Fibroblast of skin of left quadriceps (primary cell): ENCODE measurements at regions not wholly inside any gene's neighbourhood (a gene's known extent, or its start where the extent isn't known, plus 50 kb on each side); places are given as distances from the start of the nearest gene placed in this dataset.
"Not testable (repeated sequence)": the region's sequence is repeated elsewhere in the genome, so short reads cannot be mapped to it uniquely, and the experiment has no call there.

ENCODE experiments used
- DNase-seq, 2 experiments: peaks; one replicate each; pipeline ENCODE4 v3.0.0-alpha.2; 2013; ENCODE audit warnings: low read depth in 2 of 2

DNA sequence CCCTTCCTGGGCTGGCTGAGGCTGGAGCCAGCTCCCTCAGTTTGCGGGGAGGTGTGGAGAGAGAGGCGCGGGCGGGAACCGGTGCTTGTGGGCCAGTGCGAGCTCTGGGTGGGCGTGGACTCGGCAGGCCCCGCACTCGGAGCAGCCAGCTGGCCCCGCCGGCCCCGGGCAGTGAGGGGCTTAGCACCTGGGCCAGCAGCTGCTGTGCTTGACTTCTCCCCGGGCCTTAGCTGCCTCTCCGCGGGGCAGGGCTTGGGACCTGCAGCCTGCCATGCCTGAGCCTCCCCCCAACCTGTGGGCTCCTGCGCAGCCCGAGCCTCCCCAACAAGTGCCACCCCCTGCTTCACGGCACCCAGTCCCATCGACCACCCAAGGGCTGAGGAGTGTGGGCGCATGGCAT, 81.6 kb upstream of the CCNG1 start:
- DNase-seq: not testable (repeated sequence)

DNA sequence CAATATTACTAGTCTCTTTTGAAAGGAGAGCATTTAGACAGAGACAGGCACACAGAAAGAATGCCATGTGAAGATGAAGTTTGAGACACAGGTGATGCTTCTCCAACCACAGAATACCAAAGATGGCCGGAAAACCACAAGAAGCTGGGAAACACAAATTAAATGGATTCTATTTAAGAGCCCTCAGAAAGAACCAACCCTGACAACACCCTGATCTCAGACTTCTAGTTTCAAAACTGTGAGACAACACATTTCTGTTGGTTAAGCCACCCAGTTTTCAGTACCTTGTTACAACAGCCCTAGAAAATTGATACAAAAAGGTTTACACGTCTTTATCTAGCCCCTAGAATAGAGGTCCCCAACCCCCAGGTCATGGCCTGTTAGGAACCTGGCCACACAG, 79.8 kb upstream of the CCNG1 start:
- DNase-seq: no peak

DNA sequence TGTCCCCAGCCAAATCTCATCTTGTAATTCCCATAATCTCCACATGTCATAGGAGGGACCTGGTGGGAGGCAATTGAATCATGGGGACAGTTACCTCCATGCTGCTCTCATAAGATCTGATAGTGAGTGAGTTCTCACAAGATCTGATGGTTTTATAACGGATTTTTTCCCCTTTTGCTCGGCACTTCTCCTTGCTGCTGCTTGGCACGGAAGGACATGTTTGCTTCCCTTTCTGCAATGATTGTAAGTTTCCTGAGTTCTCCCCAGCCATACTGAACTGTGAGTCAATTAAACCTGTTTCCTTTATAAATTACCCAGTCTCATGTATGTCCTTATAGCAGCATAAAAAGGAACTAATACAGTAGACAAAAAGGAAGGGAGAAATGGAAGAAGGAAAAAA, 76.7 kb upstream of the CCNG1 start:
- DNase-seq: no peak

DNA sequence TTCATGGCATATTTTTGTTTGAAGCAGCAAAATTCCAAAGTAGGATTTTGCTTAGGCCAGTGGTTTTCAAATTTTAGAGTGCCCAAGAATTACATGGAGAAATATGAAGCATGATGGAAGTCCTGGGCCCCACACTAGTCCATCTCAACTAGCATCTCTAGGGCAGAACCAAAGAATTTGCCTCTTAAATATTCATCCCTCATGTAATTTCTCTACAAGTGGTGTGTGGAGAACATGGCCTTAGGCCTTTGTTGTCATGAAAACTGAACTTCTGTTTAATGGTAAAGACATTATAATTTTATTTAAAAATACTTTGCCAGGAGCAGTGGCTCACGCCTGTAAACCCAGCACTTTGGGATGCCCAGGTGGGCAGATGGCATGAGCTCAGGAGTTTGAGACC, 75.9 kb upstream of the CCNG1 start:
- DNase-seq: no peak

DNA sequence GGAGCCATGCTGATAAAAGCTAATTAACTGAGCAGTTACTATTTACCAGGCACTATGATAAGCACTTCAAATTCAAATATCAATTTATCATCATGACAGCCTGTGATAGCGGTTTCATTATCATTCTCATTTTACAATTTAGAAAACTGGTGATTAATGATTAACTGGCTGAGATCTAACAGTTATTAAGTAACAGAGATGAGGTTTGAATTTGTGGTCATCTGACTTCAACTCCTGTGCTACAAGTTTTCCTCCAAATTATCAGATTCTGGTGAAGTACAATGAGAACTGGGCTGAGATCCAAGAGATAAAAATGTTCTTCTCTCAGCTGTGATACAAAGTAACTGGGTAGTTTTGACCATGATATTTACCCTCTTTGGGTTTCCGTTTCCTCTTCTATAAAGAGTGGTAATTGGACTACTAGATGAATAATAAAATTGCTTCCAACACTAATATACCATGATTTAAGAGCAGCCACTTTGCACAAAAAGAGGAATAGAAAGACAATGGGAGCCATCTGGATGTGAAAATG, 74.5 kb upstream of the CCNG1 start:
- no peak for DNase-seq

DNA sequence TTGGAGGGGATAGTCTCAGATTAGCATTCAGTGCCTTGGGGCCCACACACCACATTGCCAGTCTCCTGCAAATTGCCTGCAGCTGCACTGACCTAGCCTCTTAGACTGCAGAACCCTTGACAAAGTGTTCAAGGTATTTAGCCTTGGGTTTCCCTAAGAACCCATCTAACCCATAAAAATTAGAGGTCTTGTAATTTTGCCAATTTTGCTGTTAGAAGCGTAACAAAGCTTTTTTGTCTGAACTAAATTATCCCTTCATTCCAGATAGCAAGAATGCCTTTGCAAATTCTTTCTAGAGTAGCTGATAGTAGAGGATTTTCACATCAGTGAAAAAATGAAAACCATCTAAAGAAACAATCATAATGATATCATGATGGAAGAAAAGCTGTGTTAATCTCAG, 74.0 kb upstream of the CCNG1 start:
- no peak for DNase-seq

DNA sequence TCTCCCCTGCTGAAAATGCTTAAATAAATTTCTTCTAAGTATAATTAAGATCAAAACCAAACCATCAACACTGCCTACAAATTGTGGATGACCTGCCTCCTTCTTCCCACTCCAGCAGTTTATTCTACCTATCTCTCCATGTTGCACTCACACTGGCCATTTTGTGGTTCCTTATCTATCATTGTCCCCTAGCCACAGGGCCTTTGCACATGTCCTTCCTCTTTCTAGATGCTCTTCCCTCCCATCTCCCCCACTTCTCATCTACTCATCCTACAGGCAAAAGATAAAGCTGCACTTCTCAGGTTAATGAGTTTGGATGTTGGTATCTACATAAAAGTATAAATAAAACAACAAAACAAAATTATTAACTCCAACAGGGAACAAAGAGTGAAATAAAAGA, 70.6 kb upstream of the CCNG1 start:
- DNase-seq: no peak

DNA sequence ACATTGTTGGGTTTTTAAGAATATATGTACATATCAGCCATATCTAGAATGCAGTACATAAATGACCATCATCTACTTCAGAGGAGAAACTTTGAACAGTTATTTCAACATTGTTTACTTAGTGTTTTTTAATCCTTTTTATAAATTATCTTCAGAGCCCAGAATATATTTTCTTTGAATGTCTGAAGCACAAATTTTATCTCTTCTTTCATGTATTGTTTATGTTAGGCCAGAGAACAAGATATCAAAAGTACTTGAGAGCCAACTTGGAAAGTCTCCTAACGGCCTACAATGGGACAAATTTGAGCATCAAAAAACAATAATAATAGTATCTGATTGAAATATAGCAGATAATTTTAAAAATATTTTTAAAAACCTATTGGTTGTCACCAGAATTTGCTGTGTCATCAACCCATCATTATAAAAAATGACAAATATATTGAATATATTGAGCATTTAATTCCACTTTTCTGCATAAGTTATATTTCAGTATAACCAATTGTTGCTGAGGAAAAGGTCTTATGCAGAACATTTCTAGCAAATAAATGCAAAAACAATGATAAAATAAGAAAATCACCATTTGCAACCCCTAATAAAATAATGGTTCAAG, 67.5 kb upstream of the CCNG1 start:
- DNase-seq: no peak

DNA sequence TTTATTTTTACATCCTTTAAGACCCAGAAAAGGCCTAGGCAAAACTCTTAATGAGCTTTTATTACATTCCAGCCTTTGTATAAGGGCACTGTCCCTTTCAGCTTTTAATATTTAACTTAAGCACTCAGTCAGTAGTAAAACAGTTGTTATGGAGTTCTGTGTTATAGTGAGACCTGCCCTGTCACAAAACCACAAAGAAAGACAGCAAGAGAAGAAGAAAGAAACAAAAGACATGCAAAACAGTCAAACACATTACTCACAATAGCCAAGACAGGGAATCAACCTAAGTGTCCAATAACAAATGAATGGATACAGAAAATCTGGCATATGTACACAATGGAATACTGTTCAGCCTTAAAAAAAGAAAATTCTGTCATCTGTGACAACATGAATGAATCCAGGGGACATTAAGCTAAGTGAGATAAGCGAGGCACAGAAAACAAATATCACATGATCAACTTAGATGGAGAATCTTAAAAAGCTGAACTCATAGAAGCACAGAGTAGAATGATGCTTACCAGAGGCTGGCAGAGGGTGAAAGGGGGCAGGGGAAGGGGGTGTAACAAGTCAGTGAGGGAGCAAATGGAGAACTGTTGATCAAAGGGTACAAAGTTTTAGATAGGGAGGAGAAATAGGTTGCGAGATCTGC, 63.8 kb upstream of the CCNG1 start:
- DNase-seq: no peak

DNA sequence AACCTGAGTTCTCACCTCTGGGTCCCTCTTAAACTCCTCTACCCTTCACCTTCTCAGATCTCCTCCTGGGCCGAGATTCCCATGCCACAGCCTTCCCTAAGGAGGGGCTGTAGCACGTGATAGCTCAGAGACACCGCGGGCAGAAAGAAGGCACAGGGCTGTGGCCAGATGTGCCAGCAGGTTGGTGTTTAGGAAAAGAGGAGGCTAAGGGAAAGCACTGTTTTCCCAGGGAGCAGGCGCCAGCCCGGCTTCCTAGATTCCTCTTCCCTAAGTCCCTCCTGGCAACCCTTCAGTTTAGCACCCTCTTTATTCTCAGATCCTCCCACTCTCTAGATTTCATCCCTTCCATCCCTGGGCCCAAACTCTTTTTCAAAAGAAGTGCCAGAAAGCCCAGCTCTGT, 59.4 kb upstream of the CCNG1 start:
- no peak for DNase-seq

DNA sequence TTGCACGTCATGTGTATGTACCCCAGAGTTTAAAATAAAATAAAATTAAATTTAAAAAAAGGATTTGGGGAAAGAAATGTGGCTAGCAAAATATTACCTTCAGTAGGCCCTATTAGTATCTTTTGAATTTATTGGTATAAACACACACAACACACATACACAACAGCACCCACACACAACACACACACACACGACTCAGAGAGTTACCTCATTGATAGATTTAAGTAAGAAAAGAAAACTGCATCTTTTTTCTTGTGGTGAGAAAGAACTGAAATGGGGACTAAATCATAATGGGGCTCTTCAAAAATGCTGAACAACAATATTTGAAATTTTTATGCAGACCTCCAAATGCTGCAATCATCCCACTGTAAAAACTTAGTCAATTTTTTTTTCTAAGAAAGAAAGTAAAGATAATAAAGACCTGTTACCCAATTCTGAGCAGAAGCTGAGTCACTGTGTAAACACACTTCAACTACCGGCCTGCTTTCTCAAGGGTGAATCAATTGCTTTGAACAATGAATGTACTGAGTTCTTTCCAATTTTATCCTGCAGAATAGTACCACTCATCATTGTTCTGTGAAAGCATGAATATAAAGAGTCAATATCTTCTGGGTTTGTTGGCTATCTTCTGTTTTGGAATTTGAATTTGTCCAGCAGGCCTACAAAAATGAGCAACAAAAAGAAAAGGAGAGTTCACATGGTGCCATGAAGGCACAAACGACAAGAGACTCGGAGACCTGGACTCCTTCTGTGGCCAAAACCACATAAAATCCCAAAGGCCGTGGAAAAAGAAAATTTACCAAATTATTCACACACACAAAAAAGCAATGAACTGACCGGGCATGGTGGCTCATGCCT, 57.9 kb upstream of the CCNG1 start:
- peak; percentile 34 for DNase-seq

DNA sequence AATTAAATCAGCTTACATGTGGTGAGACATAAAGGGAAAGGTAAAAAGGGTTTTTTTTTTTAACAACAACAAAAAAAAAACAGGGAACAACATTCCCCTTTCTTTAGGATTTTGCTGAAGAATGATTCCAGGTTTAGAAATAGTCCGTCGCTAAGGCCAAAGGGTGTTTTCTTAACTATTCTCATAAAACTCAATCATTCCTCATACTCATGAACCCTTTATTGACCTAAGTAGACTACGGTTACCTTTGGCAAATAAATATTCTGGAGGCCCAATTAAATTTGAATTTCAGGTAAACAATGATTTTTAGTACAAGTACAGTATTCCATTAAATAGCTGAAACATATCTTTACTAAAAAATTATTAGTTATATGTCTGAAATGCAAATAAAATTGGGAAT, 55.6 kb upstream of the CCNG1 start:
- no peak for DNase-seq

DNA sequence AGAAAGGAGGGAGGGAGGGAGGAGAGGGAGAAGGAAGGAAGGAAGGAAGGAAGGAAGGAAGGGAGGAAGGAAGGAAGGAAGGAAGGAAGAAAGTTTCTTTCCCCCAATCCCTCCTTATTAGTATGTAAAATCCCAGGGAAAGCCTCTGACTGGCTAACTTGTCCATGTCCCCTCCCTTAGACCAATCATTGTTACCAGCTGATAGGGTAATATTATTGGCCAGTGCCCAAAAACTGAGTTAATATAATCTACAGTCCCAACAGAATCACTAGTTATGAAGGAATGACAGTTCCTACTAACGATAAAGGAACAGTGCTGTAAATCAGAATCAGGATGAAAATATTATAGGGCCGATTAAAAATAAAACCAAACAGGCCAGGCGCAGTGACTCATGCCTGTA, 53.6 kb upstream of the CCNG1 start:
- DNase-seq: no peak

DNA sequence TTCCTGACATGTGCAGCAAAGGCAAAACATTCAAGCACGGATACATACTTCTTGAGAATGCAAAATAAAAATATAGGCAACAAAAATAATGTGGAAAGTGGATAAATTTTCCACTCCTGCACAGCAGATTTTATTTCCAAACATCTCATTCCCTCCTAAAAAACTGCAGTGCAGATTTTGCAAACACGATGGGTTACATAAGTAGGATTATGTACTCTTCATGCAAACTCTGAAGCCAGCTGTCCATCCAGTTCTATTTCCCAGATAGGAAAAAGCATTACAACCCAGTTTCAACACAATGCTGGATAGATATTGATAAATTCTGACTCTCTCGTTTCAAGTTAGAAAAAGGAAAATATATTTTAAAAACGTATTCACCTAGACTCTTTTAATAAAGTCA, 52.7 kb upstream of the CCNG1 start:
- DNase-seq: no peak

DNA sequence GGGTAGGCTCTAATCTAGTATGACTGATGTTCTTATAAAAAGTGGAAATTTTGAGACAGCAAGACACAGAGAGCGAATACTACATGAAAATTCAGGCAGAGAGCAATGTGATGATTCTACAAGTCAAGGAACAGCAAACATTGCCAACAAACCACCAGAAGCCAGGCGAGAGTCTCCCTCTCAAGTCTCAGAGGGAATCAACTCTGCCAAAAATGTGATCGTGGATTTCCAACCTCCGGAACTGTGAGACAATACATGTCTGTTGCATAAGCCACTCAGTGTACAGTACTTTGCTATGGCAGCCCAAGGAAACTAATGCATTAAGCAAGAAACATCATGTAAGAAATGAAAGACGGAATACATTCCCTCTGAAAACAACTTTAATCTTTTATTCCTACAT, 52.1 kb upstream of the CCNG1 start:
- DNase-seq: no peak

DNA sequence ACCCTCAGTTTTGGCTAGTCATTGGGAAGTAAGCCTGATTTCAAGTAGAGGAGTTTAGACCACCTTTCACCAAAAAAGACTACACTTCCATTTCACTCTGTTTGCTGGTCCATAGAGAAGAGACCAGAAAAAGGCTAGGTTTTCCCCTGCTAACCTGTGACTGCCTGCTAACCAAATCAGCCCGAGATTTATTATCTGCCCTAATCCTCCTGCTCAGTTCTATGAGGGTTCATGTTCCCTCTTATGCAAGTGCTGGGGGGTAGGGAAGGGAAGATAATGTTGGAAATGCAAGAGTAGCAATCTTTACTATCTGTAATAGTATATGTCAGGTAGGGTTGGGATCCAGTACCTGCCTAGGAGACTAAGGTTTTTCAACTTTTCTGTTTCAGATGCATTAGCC, 51.6 kb upstream of the CCNG1 start:
- DNase-seq: no peak

DNA sequence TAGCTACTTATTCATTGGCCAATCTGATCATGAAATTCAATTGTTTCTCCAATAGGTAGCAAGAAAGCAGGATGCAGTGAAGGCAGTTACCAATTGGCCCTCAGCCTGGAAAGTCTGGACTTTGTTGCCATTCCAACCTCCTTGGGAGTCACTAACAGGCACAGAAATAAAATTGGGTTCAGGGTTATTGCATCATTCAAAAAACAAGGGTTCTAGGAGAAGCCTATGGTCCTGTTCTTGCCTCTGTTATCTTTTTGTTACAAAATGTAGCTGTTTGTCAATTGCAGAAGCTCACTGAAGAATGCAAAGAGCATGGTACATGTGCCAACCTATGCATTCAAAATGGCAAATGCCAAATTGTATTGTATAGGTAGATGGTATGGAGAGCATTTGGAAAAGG, 51.0 kb upstream of the CCNG1 start:
- DNase-seq: no peak

DNA sequence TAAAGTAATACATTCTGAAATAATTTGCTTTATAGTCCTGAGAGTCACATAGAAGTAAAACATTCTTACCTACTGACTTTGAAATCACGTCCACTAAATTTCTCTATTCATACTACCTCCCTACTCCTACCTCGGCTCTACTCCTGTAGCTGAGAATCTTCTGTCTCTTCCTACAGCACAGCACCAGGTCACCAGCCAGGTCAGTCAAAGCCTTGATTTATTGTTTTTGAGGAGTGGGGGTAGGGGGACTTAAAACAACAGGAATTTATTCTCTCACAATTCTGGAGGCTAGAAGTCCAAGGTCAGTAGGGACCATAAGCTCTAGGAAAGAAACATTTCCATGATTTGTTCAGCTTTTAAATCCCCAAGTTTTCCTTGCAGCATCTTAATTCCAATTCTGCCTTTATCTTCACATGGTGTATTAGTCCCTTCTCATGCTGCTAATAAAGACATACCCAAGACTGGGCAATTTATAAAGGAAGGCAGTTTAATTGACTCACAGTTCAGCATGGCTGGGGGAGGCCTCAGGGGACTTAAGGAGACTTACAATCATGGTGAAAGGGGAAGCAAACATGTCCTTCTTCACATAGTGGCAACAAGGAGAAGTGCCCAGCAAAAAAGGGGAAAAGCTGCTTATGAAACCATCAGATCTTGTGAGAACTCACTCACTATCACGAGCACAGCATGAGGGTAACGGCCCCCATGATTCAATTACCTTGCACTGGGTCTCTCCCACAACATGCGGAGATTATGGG, 49.6 kb upstream of the CCNG1 start:
- DNase-seq: no peak
